GM12874 (cell line): ENCODE measurements at regions not wholly inside any gene's neighbourhood (a gene's known extent, or its start where the extent isn't known, plus 50 kb on each side); places are given as distances from the start of the nearest gene placed in this dataset.

Source experiments
- CTCF ChIP-seq: IDR thresholded peaks from 2 replicates; pipeline ENCODE4 v1.5.1; 2011; ENCODE audit warnings: low read depth, mild to moderate bottlenecking, control low read depth, low read length, moderate library complexity; ENCODE audit not compliant: insufficient read depth

- TF ChIP-seq CTCF: no peak
Measured at GRCh38 chr20:21653628-21654027, 51.8 kb upstream of the PAX1 start.

- TF ChIP-seq CTCF: no peak
Measured at GRCh38 chr20:21643417-21643816, 62.0 kb upstream of the PAX1 start.

GRCh38 chr20:21640556-21640955 lies 64.9 kb upstream of the PAX1 start:
- 0 out of 2 replicates have a peak, but pooled peaks have one; percentile 21 for TF ChIP-seq CTCF

- TF ChIP-seq CTCF: no peak
Measured at GRCh38 chr20:21633829-21634228, 71.6 kb upstream of the PAX1 start.

- TF ChIP-seq CTCF: no peak
Measured at GRCh38 chr20:21632735-21633053, 72.8 kb upstream of the PAX1 start.

GRCh38 chr20:21632031-21632734 lies 73.3 kb upstream of the PAX1 start:
- TF ChIP-seq CTCF: no peak

- TF ChIP-seq CTCF: no peak
Measured at GRCh38 chr20:21628800-21629199, 76.7 kb upstream of the PAX1 start.
